Astrocyte (in vitro differentiated cells and primary cell): ENCODE measurements at regions not wholly inside any gene's neighbourhood (a gene's known extent, or its start where the extent isn't known, plus 50 kb on each side); places are given as distances from the start of the nearest gene placed in this dataset.

Experiments used
- DNase-seq: peaks from one replicate; pipeline ENCODE4 v3.0.0-alpha.2; 2010; ENCODE audit warnings: low read depth
- FAIRE-seq: peaks from 2 replicates; lab custom pipeline; 2011; peaks lifted over from hg19 to GRCh38; lab: Jason Lieb, UNC
- H2AFZ ChIP-seq: 2 replicates; pipeline ENCODE4 v1.6.0; 2012; ENCODE audit warnings: low read depth, low read length, inconsistent platforms
- H3K27ac ChIP-seq: 2 replicates; pipeline ENCODE4 v1.5.1; 2011; ENCODE audit warnings: low read depth, low read length, inconsistent platforms
- H3K27me3 ChIP-seq: 2 replicates; pipeline ENCODE4 v1.6.0; 2011; ENCODE audit warnings: low read length, inconsistent platforms; ENCODE audit not compliant: insufficient read depth
- H3K36me3 ChIP-seq: 2 replicates; pipeline ENCODE4 v1.5.1; 2011; ENCODE audit warnings: low read length, inconsistent platforms; ENCODE audit not compliant: insufficient read depth
- H3K4me1 ChIP-seq: 2 replicates; pipeline ENCODE4 v1.5.1; 2011; ENCODE audit warnings: low read length, inconsistent platforms; ENCODE audit not compliant: insufficient read depth
- H3K4me2 ChIP-seq: 2 replicates; pipeline ENCODE4 v1.6.0; 2012; ENCODE audit warnings: low read length, inconsistent platforms
- H3K4me3 ChIP-seq: 2 replicates; pipeline ENCODE4 v1.5.1; 2011; ENCODE audit warnings: low read depth, mild to moderate bottlenecking, low read length, inconsistent platforms; ENCODE audit not compliant: insufficient read depth
- H3K79me2 ChIP-seq: 2 replicates; pipeline ENCODE4 v1.6.0; 2012; ENCODE audit warnings: mild to moderate bottlenecking, low read length, inconsistent platforms; ENCODE audit not compliant: insufficient read depth
- H3K9ac ChIP-seq: 2 replicates; pipeline ENCODE4 v1.6.0; 2012; ENCODE audit warnings: mild to moderate bottlenecking, low read length, inconsistent platforms
- H3K9me3 ChIP-seq: 2 replicates; pipeline ENCODE4 v1.5.1; 2012; ENCODE audit warnings: low read depth, mild to moderate bottlenecking, low read length, inconsistent platforms; ENCODE audit not compliant: insufficient read depth
- H4K20me1 ChIP-seq: 2 replicates; pipeline ENCODE4 v1.6.0; 2012; ENCODE audit warnings: low read length, inconsistent platforms; ENCODE audit not compliant: insufficient read depth
- H3K27ac Mint-ChIP-seq: one replicate; pipeline ENCODE4 v1.8.0; 2021; ENCODE audit warnings: mild to moderate bottlenecking, mixed read lengths; ENCODE audit not compliant: unreplicated experiment
- H3K27me3 Mint-ChIP-seq: one replicate; pipeline ENCODE4 v1.8.0; 2021; ENCODE audit warnings: low read depth, mixed read lengths; ENCODE audit not compliant: unreplicated experiment
- H3K36me3 Mint-ChIP-seq: one replicate; pipeline ENCODE4 v1.8.0; 2021; ENCODE audit warnings: low read depth, mixed read lengths; ENCODE audit not compliant: unreplicated experiment
- H3K4me1 Mint-ChIP-seq: one replicate; pipeline ENCODE4 v1.8.0; 2021; ENCODE audit warnings: low read depth, mixed read lengths; ENCODE audit not compliant: unreplicated experiment
- H3K4me3 Mint-ChIP-seq: one replicate; pipeline ENCODE4 v1.8.0; 2021; ENCODE audit warnings: mild to moderate bottlenecking, moderate library complexity, mixed read lengths; ENCODE audit not compliant: unreplicated experiment
- H3K9me3 Mint-ChIP-seq: one replicate; pipeline ENCODE4 v1.8.0; 2021; ENCODE audit warnings: mild to moderate bottlenecking, mixed read lengths; ENCODE audit not compliant: unreplicated experiment
- EZH2 ChIP-seq: IDR thresholded peaks from 2 replicates; pipeline ENCODE4 v1.6.1; 2012; ENCODE audit warnings: mild to moderate bottlenecking, low read length, inconsistent platforms; ENCODE audit not compliant: insufficient read depth
- TF ChIP-seq, protein P1 (sequence below): IDR thresholded peaks from 2 replicates; pipeline ENCODE4 v1.5.1; 2011; ENCODE audit warnings: low read depth, mild to moderate bottlenecking, inconsistent platforms, low read length, moderate library complexity; ENCODE audit not compliant: insufficient read depth

DNA sequence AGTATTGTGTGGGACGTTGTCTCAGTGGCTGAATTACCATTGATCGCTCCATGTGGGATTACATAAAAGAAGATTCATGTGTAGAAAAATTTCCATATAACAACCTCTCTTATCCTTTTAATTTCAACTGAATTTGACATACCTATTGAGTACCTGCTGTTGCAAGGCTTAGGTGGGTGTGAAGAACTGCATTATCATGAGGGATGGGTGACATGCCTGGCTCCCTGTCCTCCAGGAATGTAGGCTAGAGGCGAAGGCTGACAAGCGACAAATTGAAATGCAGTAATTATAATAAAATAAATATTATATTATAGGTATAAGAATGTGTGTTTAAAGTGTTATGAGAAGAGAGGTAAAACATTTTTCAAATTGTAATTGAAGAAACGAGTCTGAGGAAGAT, 52.7 kb upstream of the SPESP1 start:
- FAIRE-seq = no peak
- no peak for TF ChIP-seq EZH2
- TF ChIP-seq, protein P1, sequence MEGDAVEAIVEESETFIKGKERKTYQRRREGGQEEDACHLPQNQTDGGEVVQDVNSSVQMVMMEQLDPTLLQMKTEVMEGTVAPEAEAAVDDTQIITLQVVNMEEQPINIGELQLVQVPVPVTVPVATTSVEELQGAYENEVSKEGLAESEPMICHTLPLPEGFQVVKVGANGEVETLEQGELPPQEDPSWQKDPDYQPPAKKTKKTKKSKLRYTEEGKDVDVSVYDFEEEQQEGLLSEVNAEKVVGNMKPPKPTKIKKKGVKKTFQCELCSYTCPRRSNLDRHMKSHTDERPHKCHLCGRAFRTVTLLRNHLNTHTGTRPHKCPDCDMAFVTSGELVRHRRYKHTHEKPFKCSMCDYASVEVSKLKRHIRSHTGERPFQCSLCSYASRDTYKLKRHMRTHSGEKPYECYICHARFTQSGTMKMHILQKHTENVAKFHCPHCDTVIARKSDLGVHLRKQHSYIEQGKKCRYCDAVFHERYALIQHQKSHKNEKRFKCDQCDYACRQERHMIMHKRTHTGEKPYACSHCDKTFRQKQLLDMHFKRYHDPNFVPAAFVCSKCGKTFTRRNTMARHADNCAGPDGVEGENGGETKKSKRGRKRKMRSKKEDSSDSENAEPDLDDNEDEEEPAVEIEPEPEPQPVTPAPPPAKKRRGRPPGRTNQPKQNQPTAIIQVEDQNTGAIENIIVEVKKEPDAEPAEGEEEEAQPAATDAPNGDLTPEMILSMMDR = no peak
- H3K27ac Mint-ChIP-seq = no peak overlapping the region

GRCh38 chr15:68880382-68880781, 49.9 kb upstream of the SPESP1 start:
- peaks cover 10% of the 10 kb centered on the region for H3K27me3 ChIP-seq
- no peak overlapping the region for H3K27ac ChIP-seq
- H3K9me3 ChIP-seq = no peaks in the 10 kb centered on the region
- peaks cover 7% of the 10 kb centered on the region for H3K4me1 Mint-ChIP-seq
- H2AFZ ChIP-seq = no peak overlapping the region
- no peak overlapping the region for H3K4me3 ChIP-seq
- no peaks in the 10 kb centered on the region for H3K9me3 Mint-ChIP-seq
- no peaks in the 10 kb centered on the region for H4K20me1 ChIP-seq
- H3K79me2 ChIP-seq = no peaks in the 10 kb centered on the region
- DNase-seq (no peak), FAIRE-seq (no peak)
- no peak overlapping the region for H3K4me2 ChIP-seq
- peaks cover 2% of the 10 kb centered on the region for H3K4me1 ChIP-seq
- H3K9ac ChIP-seq = no peak overlapping the region
- TF ChIP-seq, protein P1 = no peak
- TF ChIP-seq EZH2 = no peak
- no peak overlapping the region for H3K27ac Mint-ChIP-seq
- H3K36me3 Mint-ChIP-seq = no peaks in the 10 kb centered on the region
- H3K27me3 Mint-ChIP-seq = peaks cover 11% of the 10 kb centered on the region
- no peaks in the 10 kb centered on the region for H3K36me3 ChIP-seq
- H3K4me3 Mint-ChIP-seq = no peak overlapping the region

More for the DNA sequence above, 52.7 kb upstream of the SPESP1 start:
- no peaks in the 10 kb centered on the region for H3K4me1 ChIP-seq
- H2AFZ ChIP-seq = no peak overlapping the region
- no peak overlapping the region for H3K4me2 ChIP-seq
- Mint-ChIP-seq H3K27me3 (peaks cover 11% of the 10 kb centered on the region), H3K4me3 (no peak overlapping the region), H3K4me1 (no peaks in the 10 kb centered on the region), H3K9me3 (no peaks in the 10 kb centered on the region), H3K36me3 (no peaks in the 10 kb centered on the region)
- H3K9ac ChIP-seq = no peak overlapping the region
- H3K9me3 ChIP-seq = no peaks in the 10 kb centered on the region
- H3K79me2 ChIP-seq = no peaks in the 10 kb centered on the region
- H4K20me1 ChIP-seq = no peaks in the 10 kb centered on the region
- no peak for DNase-seq
- no peak overlapping the region for H3K27ac ChIP-seq
- no peak overlapping the region for H3K4me3 ChIP-seq
- no peaks in the 10 kb centered on the region for H3K36me3 ChIP-seq
- H3K27me3 ChIP-seq = peaks cover 10% of the 10 kb centered on the region
